Mesenchymal stem cell (in vitro differentiated cells and primary cell): ENCODE measurements at regions not wholly inside any gene's neighbourhood (a gene's known extent, or its start where the extent isn't known, plus 50 kb on each side); places are given as distances from the start of the nearest gene placed in this dataset.

Source experiments
- DNase-seq: peaks from one replicate; pipeline ENCODE4 v3.0.0-alpha.2; 2013
- H2AFZ ChIP-seq: one replicate; pipeline ENCODE4 v1.6.1; 2013; ENCODE audit warnings: low read depth, mild to moderate bottlenecking, control low read depth, inconsistent platforms, low read length, moderate library complexity
- H2AK5ac ChIP-seq: 2 replicates; pipeline ENCODE4 v1.6.1; 2013; ENCODE audit warnings: low read length, moderate library complexity, mild to moderate bottlenecking, inconsistent platforms; ENCODE audit not compliant: severe bottlenecking
- H2BK120ac ChIP-seq: one replicate; pipeline ENCODE4 v1.6.1; 2013; ENCODE audit warnings: low read depth, mild to moderate bottlenecking, inconsistent platforms, low read length, moderate library complexity
- H2BK12ac ChIP-seq, 2 experiments: one replicate each; pipeline ENCODE4 v1.6.1; 2013; ENCODE audit warnings: inconsistent platforms in 2 of 2, low read length in 2 of 2, mild to moderate bottlenecking in 2 of 2, moderate library complexity in 2 of 2, control low read depth in 1 of 2
- H2BK15ac ChIP-seq: one replicate; pipeline ENCODE4 v1.6.1; 2013; ENCODE audit warnings: mild to moderate bottlenecking, low read depth, inconsistent platforms; ENCODE audit not compliant: poor library complexity, severe bottlenecking
- H2BK5ac ChIP-seq: 2 replicates; pipeline ENCODE4 v1.6.1; 2013; ENCODE audit warnings: low read depth, mild to moderate bottlenecking, low read length, control low read depth, inconsistent platforms; ENCODE audit not compliant: poor library complexity, severe bottlenecking
- H3K14ac ChIP-seq, 2 experiments: one replicate each; pipeline ENCODE4 v1.6.1; 2013; ENCODE audit warnings: inconsistent platforms in 2 of 2, low read length in 2 of 2, control low read depth in 1 of 2, mild to moderate bottlenecking in 1 of 2, moderate library complexity in 1 of 2
- H3K18ac ChIP-seq, 2 experiments: one replicate each; pipeline ENCODE4 v1.6.1; 2013; ENCODE audit warnings: inconsistent platforms in 2 of 2, low read length in 2 of 2, control low read depth in 1 of 2, low read depth in 1 of 2, mild to moderate bottlenecking in 1 of 2
- H3K23ac ChIP-seq, 2 experiments: one replicate each; pipeline ENCODE4 v1.6.1; 2013; ENCODE audit warnings: inconsistent platforms in 2 of 2, low read length in 2 of 2, mild to moderate bottlenecking in 2 of 2, moderate library complexity in 2 of 2, control low read depth in 1 of 2
- H3K27ac ChIP-seq: 2 replicates; pipeline ENCODE4 v1.5.1; 2013; ENCODE audit warnings: mild to moderate bottlenecking, moderate library complexity, low read length, control low read depth, inconsistent platforms; ENCODE audit not compliant: poor library complexity, severe bottlenecking
- H3K27me3 ChIP-seq, 2 experiments: 2 replicates each; pipeline versions ENCODE4 v1.6.1 to v1.7.0; 2013; ENCODE audit warnings: low read length in 2 of 2, mild to moderate bottlenecking in 2 of 2, moderate library complexity in 2 of 2, control low read depth in 1 of 2, inconsistent platforms in 1 of 2; ENCODE audit not compliant: control insufficient read depth in 1 of 2, insufficient read depth in 1 of 2
- H3K36me3 ChIP-seq, 2 experiments: 2 replicates each; pipeline versions ENCODE4 v1.6.1 to v1.7.0; 2013; ENCODE audit warnings: low read length in 2 of 2, control low read depth in 1 of 2, inconsistent platforms in 1 of 2, low read depth in 1 of 2, mild to moderate bottlenecking in 1 of 2; ENCODE audit not compliant: insufficient read depth in 2 of 2, control insufficient read depth in 1 of 2
- H3K4ac ChIP-seq, 2 experiments: one replicate each; pipeline ENCODE4 v1.6.1; 2013; ENCODE audit warnings: inconsistent platforms in 2 of 2, low read length in 2 of 2, mild to moderate bottlenecking in 2 of 2, moderate library complexity in 2 of 2, control low read depth in 1 of 2, low read depth in 1 of 2
- H3K4me1 ChIP-seq: 2 replicates; pipeline ENCODE4 v1.6.1; 2013; ENCODE audit warnings: low read depth, low read length, control low read depth; ENCODE audit not compliant: control insufficient read depth, insufficient read depth
- H3K4me2 ChIP-seq: 2 replicates; pipeline ENCODE4 v1.6.1; 2013; ENCODE audit warnings: low read length, mild to moderate bottlenecking, inconsistent platforms; ENCODE audit not compliant: poor library complexity, severe bottlenecking
- H3K4me3 ChIP-seq, 2 experiments: 2 replicates each; pipeline versions ENCODE4 v1.5.1 to v1.7.0; 2013; ENCODE audit warnings: low read length in 2 of 2, mild to moderate bottlenecking in 2 of 2, control low read depth in 1 of 2, low read depth in 1 of 2; ENCODE audit not compliant: insufficient read depth in 1 of 2
- H3K79me1 ChIP-seq: replicated peaks from 2 replicates; pipeline ENCODE4 v1.6.1; 2013; ENCODE audit warnings: mild to moderate bottlenecking, control low read depth, low read length, inconsistent platforms; ENCODE audit not compliant: poor library complexity, severe bottlenecking
- H3K9ac ChIP-seq: 2 replicates; pipeline ENCODE4 v1.7.0; 2013; ENCODE audit warnings: mild to moderate bottlenecking, low read length, moderate library complexity
- H3K9me3 ChIP-seq: 2 replicates; pipeline ENCODE4 v1.7.0; 2013; ENCODE audit warnings: mild to moderate bottlenecking, low read length; ENCODE audit not compliant: control insufficient read depth
- H4K8ac ChIP-seq: one replicate; pipeline ENCODE4 v1.6.1; 2013; ENCODE audit warnings: inconsistent platforms, mild to moderate bottlenecking, low read length, moderate library complexity
- H4K91ac ChIP-seq: one replicate; pipeline ENCODE4 v1.6.1; 2013; ENCODE audit warnings: mild to moderate bottlenecking, low read length, inconsistent platforms
- WGBS: methylation state at CpG from one replicate; pipeline ENCODE4 v1.1.7; 2013; ENCODE audit warnings: mixed read lengths; 5-methylcytosine and 5-hydroxymethylcytosine counted together

DNA sequence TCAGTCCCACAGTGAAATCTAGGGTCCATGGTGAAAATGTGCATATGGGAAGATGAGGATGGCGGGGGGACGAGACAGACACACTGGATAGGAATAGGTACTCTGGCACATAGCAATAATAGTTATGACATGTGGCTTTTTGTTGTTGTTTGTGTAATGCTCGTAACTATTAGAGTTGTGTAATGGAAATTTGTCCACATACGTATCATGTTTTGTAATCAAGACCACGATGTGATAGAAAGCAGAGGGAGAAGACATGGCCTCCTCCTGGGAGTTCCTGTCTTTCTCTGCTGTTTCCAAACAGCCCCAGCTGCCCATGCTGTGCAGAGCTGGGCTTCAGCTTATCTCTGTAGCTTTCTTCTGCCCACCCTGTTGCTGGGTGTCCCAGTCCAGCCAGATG is 185.3 kb upstream of the TMTC4 start:
- H3K23ac ChIP-seq: no peak overlapping the region
- H3K14ac ChIP-seq: no peak overlapping the region
- WGBS: 92% methylated on average over 5 of the region's 5 CpGs
- H2BK5ac ChIP-seq: no peak overlapping the region
- no peak overlapping the region for H3K18ac ChIP-seq
- no peaks in the 10 kb centered on the region for H3K27me3 ChIP-seq
- H2AFZ ChIP-seq: no peak overlapping the region
- no peak overlapping the region for H3K4me3 ChIP-seq
- H4K8ac ChIP-seq: no peak overlapping the region
- no peak overlapping the region for H2BK120ac ChIP-seq
- H4K91ac ChIP-seq: no peak overlapping the region
- no peak overlapping the region for H2BK12ac ChIP-seq
- no peak overlapping the region for H2BK15ac ChIP-seq
- no peak overlapping the region for H3K27ac ChIP-seq
- H3K9me3 ChIP-seq: no peaks in the 10 kb centered on the region
- H3K9ac ChIP-seq: no peak overlapping the region
- peak overlapping the region; percentile 11 for H3K4me2 ChIP-seq
- no peak overlapping the region for H2AK5ac ChIP-seq
- no peaks in the 10 kb centered on the region for H3K36me3 ChIP-seq
- H3K4me1 ChIP-seq: no peaks in the 10 kb centered on the region
- H3K79me1 ChIP-seq: no peaks in the 10 kb centered on the region
- H3K4ac ChIP-seq: no peak overlapping the region
- DNase-seq: peak; percentile 17

- no peak for DNase-seq
- H2AK5ac ChIP-seq: no peak overlapping the region
- H3K18ac ChIP-seq: no peak overlapping the region
- no peak overlapping the region for H2BK12ac ChIP-seq
- no peak overlapping the region for H2BK5ac ChIP-seq
- H3K79me1 ChIP-seq: no peaks in the 10 kb centered on the region
- no peak overlapping the region for H3K4me3 ChIP-seq
- H3K36me3 ChIP-seq: no peaks in the 10 kb centered on the region
- H2BK15ac ChIP-seq: no peak overlapping the region
- H3K27ac ChIP-seq: no peak overlapping the region
- H2BK120ac ChIP-seq: no peak overlapping the region
- no peak overlapping the region for H3K9ac ChIP-seq
- H3K23ac ChIP-seq: no peak overlapping the region
- no peaks in the 10 kb centered on the region for H3K4me1 ChIP-seq
- H3K9me3 ChIP-seq: no peaks in the 10 kb centered on the region
- no peaks in the 10 kb centered on the region for H3K27me3 ChIP-seq
- H2AFZ ChIP-seq: no peak overlapping the region
- H3K4me2 ChIP-seq: no peak overlapping the region
- H4K91ac ChIP-seq: no peak overlapping the region
- H3K14ac ChIP-seq: no peak overlapping the region
- H3K4ac ChIP-seq: no peak overlapping the region
- WGBS: 93% methylated on average over 3 of the region's 4 CpGs
- no peak overlapping the region for H4K8ac ChIP-seq
Measured at GRCh38 chr13:100855151-100855550, 180.6 kb upstream of the TMTC4 start.

DNA sequence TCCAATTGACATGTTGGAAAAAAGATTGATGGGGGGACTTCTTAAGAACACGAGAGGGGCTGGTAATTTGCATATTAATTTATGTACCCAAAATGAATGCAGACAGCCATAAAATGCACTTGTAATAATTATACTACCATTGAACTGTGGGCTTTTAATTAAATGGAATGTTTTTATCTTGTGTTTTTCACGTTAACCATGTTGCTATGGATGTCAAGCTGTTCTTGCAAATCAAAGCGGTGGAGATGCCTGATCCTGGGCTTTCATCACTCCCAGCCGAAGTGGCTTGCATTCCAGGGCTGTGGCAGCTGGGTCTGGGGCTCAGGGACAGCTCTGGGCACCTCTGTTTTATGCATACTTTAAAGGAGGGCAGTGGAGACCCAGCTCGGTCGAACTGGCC is 179.4 kb upstream of the TMTC4 start:
- Histone ChIP-seq H2BK15ac (no peak overlapping the region), H4K8ac (no peak overlapping the region), H3K4me3 (no peak overlapping the region), H3K27ac (no peak overlapping the region), H3K4ac (no peak overlapping the region), H2AK5ac (no peak overlapping the region), H4K91ac (no peak overlapping the region), H2BK5ac (no peak overlapping the region), H3K79me1 (no peaks in the 10 kb centered on the region), H2BK12ac (no peak overlapping the region), H3K23ac (no peak overlapping the region), H3K18ac (no peak overlapping the region), H3K36me3 (no peaks in the 10 kb centered on the region), H3K14ac (no peak overlapping the region), H2BK120ac (no peak overlapping the region), H3K4me2 (no peak overlapping the region), H3K9me3 (no peaks in the 10 kb centered on the region), H2AFZ (no peak overlapping the region), H3K27me3 (no peaks in the 10 kb centered on the region), H3K4me1 (no peaks in the 10 kb centered on the region), H3K9ac (no peak overlapping the region)
- no peak for DNase-seq
- 69% methylated on average over 5 of the region's 6 CpGs for WGBS

DNA sequence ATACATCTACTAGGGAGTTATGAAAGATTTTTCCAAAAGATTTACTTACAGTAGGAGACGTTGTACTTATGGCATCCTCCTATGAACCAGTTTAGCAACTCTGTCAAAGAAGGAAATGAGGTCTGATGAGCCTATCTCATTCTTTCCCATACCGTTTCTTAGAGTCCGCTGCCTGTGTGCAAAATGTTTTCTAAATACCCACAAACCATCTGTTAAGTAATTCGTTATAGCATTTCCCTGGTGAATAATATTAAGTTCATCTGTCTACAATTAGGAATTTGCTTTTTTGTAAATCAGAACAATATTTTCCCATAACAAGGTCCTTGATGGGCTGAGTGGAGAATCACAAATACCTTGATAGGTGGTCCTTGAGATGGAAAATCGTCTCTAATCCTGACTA is 178.8 kb upstream of the TMTC4 start:
- Histone ChIP-seq H2AK5ac (no peak overlapping the region), H4K8ac (no peak overlapping the region), H2BK120ac (no peak overlapping the region), H3K9me3 (no peaks in the 10 kb centered on the region), H3K27ac (no peak overlapping the region), H3K36me3 (no peaks in the 10 kb centered on the region), H3K4me1 (no peaks in the 10 kb centered on the region), H3K27me3 (no peaks in the 10 kb centered on the region), H4K91ac (no peak overlapping the region), H3K4ac (no peak overlapping the region), H3K23ac (no peak overlapping the region), H3K79me1 (no peaks in the 10 kb centered on the region), H3K9ac (no peak overlapping the region), H3K14ac (no peak overlapping the region), H2AFZ (no peak overlapping the region), H2BK5ac (no peak overlapping the region), H3K4me3 (no peak overlapping the region), H2BK12ac (no peak overlapping the region), H3K4me2 (no peak overlapping the region), H2BK15ac (no peak overlapping the region), H3K18ac (no peak overlapping the region)
- DNase-seq: no peak
- 90% methylated on average over 1 of the region's 5 CpGs for WGBS
